OCI-LY7 (cell line): ENCODE measurements at regions not wholly inside any gene's neighbourhood (a gene's known extent, or its start where the extent isn't known, plus 50 kb on each side); places are given as distances from the start of the nearest gene placed in this dataset.

Experiments used
- CTCF ChIP-seq: fragments of 200-600 bp; sonication (generic); conservative IDR thresholded peaks from 2 replicates; pipeline ENCODE4 v1.5.1; 2014; ENCODE audit warnings: mild to moderate bottlenecking, antibody characterized with exemption, low read length, moderate library complexity, mixed read lengths
- EZH2phosphoT487 ChIP-seq: fragments of 200-600 bp; sonication (generic); IDR thresholded peaks from 2 replicates; pipeline ENCODE4 v1.6.1; 2018; ENCODE audit warnings: low read depth, borderline replicate concordance, mild to moderate bottlenecking, mixed run types, antibody characterized with exemption, low read length, moderate library complexity, mixed read lengths

DNA sequence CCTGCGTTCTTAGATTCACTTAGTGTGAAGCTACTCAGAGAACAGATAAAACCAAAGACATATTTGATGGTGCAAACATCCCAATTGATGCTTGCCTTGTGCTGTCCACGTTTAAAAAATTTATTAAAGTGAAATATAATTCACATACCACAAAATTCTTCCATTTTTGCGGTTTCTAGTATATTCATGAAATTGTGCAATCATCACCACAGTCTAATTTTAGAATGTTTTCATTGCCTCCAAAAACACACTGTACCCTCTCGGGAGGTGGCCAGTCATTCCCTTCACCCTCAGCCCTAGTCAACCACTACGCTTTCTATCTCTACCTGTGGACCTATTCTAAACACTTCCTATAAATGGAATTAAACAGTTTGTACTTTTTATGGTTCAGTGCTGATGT is 1109.2 kb downstream of the FLRT2 start:
- TF ChIP-seq CTCF (no peak), EZH2phosphoT487 (no peak)
